GM23338 (cell line): ENCODE measurements at regions not wholly inside any gene's neighbourhood (a gene's known extent, or its start where the extent isn't known, plus 50 kb on each side); places are given as distances from the start of the nearest gene placed in this dataset. TPM values are rescaled to one million over a fixed set of nuclear protein-coding genes. Genes with fewer than 3 reads are reported as not detected.

ENCODE experiments used
- ATAC-seq: fragments of 200-7000 bp; cut with Tn5 transposase; 3 replicates; pipeline ENCODE4 v1.9.1; 2020
- DNase-seq: peaks from one replicate; pipeline ENCODE4 v3.0.0-alpha.2; 2015; ENCODE audit warnings: low spot score
- H2AFZ ChIP-seq: fragments of 200-600 bp; sonication (generic); 2 replicates; pipeline ENCODE4 v1.8.0; 2016; ENCODE audit warnings: antibody characterized with exemption, mild to moderate bottlenecking, moderate library complexity
- H3F3A ChIP-seq: fragments of 200-600 bp; sonication (generic); replicated peaks from 2 replicates; pipeline ENCODE4 v1.8.0; 2017; ENCODE audit warnings: antibody characterized with exemption, mixed run types, low read depth
- H3K27ac ChIP-seq: fragments of 200-600 bp; sonication (generic); 2 replicates; pipeline ENCODE4 v1.6.1; 2016; ENCODE audit warnings: low read depth
- H3K27me3 ChIP-seq: fragments of 200-600 bp; sonication (generic); 2 replicates; pipeline ENCODE4 v1.8.0; 2016; ENCODE audit warnings: mild to moderate bottlenecking, mixed run types, moderate library complexity; ENCODE audit not compliant: insufficient read depth
- H3K36me3 ChIP-seq: fragments of 200-600 bp; sonication (generic); 2 replicates; pipeline ENCODE4 v1.8.0; 2016; ENCODE audit warnings: mild to moderate bottlenecking; ENCODE audit not compliant: insufficient read depth
- H3K4me1 ChIP-seq: fragments of 200-600 bp; sonication (generic); 2 replicates; pipeline ENCODE4 v1.8.0; 2016; ENCODE audit warnings: mild to moderate bottlenecking, moderate library complexity; ENCODE audit not compliant: insufficient read depth
- H3K4me2 ChIP-seq: fragments of 200-600 bp; sonication (generic); 2 replicates; pipeline ENCODE4 v1.7.1; 2017; ENCODE audit warnings: mixed run types
- H3K4me3 ChIP-seq: fragments of 200-600 bp; sonication (generic); 2 replicates; pipeline ENCODE4 v1.6.1; 2016; ENCODE audit warnings: mixed run types
- H3K79me2 ChIP-seq: fragments of 200-600 bp; sonication (generic); replicated peaks from 2 replicates; pipeline ENCODE4 v1.8.0; 2017; ENCODE audit warnings: mild to moderate bottlenecking; ENCODE audit not compliant: insufficient read depth
- H3K9me2 ChIP-seq: fragments of 200-600 bp; sonication (generic); 2 replicates; pipeline ENCODE4 v1.8.0; 2017; ENCODE audit not compliant: insufficient read depth
- H4K20me1 ChIP-seq: fragments of 200-600 bp; sonication (generic); replicated peaks from 2 replicates; pipeline ENCODE4 v1.8.0; 2017; ENCODE audit warnings: mild to moderate bottlenecking; ENCODE audit not compliant: insufficient read depth
- H3K27ac Mint-ChIP-seq: 2 replicates; pipeline ENCODE4 v1.8.0; 2020; ENCODE audit warnings: inconsistent platforms, mild to moderate bottlenecking, moderate library complexity, mixed read lengths
- H3K27me3 Mint-ChIP-seq: 3 replicates; pipeline ENCODE4 v1.8.0; 2022; ENCODE audit warnings: low read depth, mild to moderate bottlenecking, moderate library complexity, mixed read lengths, inconsistent platforms; ENCODE audit not compliant: insufficient read depth, poor library complexity
- H3K36me3 Mint-ChIP-seq: 3 replicates; pipeline ENCODE4 v1.8.0; 2021; ENCODE audit warnings: low read depth, mild to moderate bottlenecking, inconsistent platforms, moderate library complexity, mixed read lengths
- H3K4me1 Mint-ChIP-seq: 3 replicates; pipeline ENCODE4 v1.8.0; 2020; ENCODE audit warnings: mild to moderate bottlenecking, inconsistent platforms, mixed read lengths
- H3K4me3 Mint-ChIP-seq: 3 replicates; pipeline ENCODE4 v1.8.0; 2021; ENCODE audit warnings: moderate library complexity, mild to moderate bottlenecking, inconsistent platforms, mixed read lengths
- H3K9me3 Mint-ChIP-seq: 3 replicates; pipeline ENCODE4 v1.8.0; 2020; ENCODE audit warnings: moderate library complexity, mild to moderate bottlenecking, inconsistent platforms, mixed read lengths
- EZH2 ChIP-seq: fragments of 200-600 bp; sonication (generic); IDR thresholded peaks from one replicate; pipeline ENCODE4 v1.8.0; 2017; ENCODE audit warnings: antibody characterized with exemption, mild to moderate bottlenecking, low read depth; ENCODE audit not compliant: unreplicated experiment
- EZH2phosphoT487 ChIP-seq: fragments of 200-600 bp; sonication (generic); IDR thresholded peaks from one replicate; pipeline ENCODE4 v1.8.1; 2018; ENCODE audit warnings: antibody characterized with exemption; ENCODE audit not compliant: unreplicated experiment
- JUNB ChIP-seq: IDR thresholded peaks from one replicate; pipeline ENCODE4 v1.6.1; 2016; ENCODE audit warnings: antibody characterized with exemption; ENCODE audit not compliant: unreplicated experiment
- NANOG ChIP-seq: IDR thresholded peaks from 2 replicates; pipeline ENCODE4 v1.6.1; 2016; ENCODE audit warnings: antibody characterized with exemption, borderline replicate concordance
- ZNF331 ChIP-seq: fragments of 250-450 bp; sonication (Bioruptor Pico); IDR thresholded peaks from 2 replicates; pipeline ENCODE4 v1.5.0; 2020; ENCODE audit warnings: low read depth, mild to moderate bottlenecking, moderate library complexity
- small RNA-seq: library from RNA; depleted of rRNA; stranded (forward); fragments of <200 nt; gene quantifications from one replicate; pipeline ENCODE3, GENCODE V24; 2014; ENCODE audit warnings: low replicate concordance

- Mint-ChIP-seq H3K9me3 (no peaks in the 10 kb centered on the region), H3K27ac (no peak overlapping the region), H3K4me3 (no peak overlapping the region), H3K4me1 (no peaks in the 10 kb centered on the region), H3K36me3 (no peaks in the 10 kb centered on the region), H3K27me3 (no peaks in the 10 kb centered on the region)
- DNase-seq = no peak
- Histone ChIP-seq H3K27me3 (no peaks in the 10 kb centered on the region), H2AFZ (no peak overlapping the region), H3K79me2 (no peaks in the 10 kb centered on the region), H3K4me3 (no peak overlapping the region), H3F3A (no peaks in the 10 kb centered on the region), H3K27ac (no peak overlapping the region), H3K4me2 (no peak overlapping the region), H3K36me3 (no peaks in the 10 kb centered on the region), H3K9me2 (0 out of 2 replicates have a peak, but pooled peaks cover 3% of the 10 kb centered on the region), H4K20me1 (no peaks in the 10 kb centered on the region), H3K4me1 (no peaks in the 10 kb centered on the region)
- ATAC-seq = no peak
- no peak for TF ChIP-seq EZH2phosphoT487
Measured at GRCh38 chr12:58977476-58977875, 57.2 kb upstream of the LRIG3 start.

GRCh38 chr12:58976146-58976545 lies 55.8 kb upstream of the LRIG3 start:
- H3K79me2 ChIP-seq = no peaks in the 10 kb centered on the region
- Mint-ChIP-seq H3K4me3 (no peak overlapping the region), H3K4me1 (no peaks in the 10 kb centered on the region), H3K27ac (no peak overlapping the region), H3K9me3 (no peaks in the 10 kb centered on the region), H3K27me3 (no peaks in the 10 kb centered on the region), H3K36me3 (no peaks in the 10 kb centered on the region)
- no peaks in the 10 kb centered on the region for H4K20me1 ChIP-seq
- no peaks in the 10 kb centered on the region for H3F3A ChIP-seq
- H3K27me3 ChIP-seq = no peaks in the 10 kb centered on the region
- H3K4me1 ChIP-seq = no peaks in the 10 kb centered on the region
- H3K36me3 ChIP-seq = no peaks in the 10 kb centered on the region
- TF ChIP-seq EZH2phosphoT487 (no peak), JUNB (no peak), EZH2 (no peak), ZNF331 (CRISPR knock-in tag) (no peak), NANOG (no peak)
- no peak for ATAC-seq
- no peak overlapping the region for H3K27ac ChIP-seq
- no peak overlapping the region for H2AFZ ChIP-seq
- no peak for DNase-seq
- no peak overlapping the region for H3K4me2 ChIP-seq
- H3K9me2 ChIP-seq = 0 out of 2 replicates have a peak, but pooled peaks cover 3% of the 10 kb centered on the region
- no peak overlapping the region for H3K4me3 ChIP-seq

Small RNA genes lying in the stretch of these regions (small RNA-seq; reads per million reads assigned to genes)
- gene RNU6-279P = not detected
- not detected for gene RNU6-871P
